GM18861 (cell line): ENCODE measurements at regions not wholly inside any gene's neighbourhood (a gene's known extent, or its start where the extent isn't known, plus 50 kb on each side); places are given as distances from the start of the nearest gene placed in this dataset.
"Not testable (repeated sequence)": the region's sequence is repeated elsewhere in the genome, so short reads cannot be mapped to it uniquely, and the experiment has no call there.

Experiments used
- ATAC-seq: cut with Tn5 transposase; IDR thresholded peaks from one replicate; pipeline ENCODE4 v1.9.1; 2021; ENCODE audit not compliant: unreplicated experiment

DNA sequence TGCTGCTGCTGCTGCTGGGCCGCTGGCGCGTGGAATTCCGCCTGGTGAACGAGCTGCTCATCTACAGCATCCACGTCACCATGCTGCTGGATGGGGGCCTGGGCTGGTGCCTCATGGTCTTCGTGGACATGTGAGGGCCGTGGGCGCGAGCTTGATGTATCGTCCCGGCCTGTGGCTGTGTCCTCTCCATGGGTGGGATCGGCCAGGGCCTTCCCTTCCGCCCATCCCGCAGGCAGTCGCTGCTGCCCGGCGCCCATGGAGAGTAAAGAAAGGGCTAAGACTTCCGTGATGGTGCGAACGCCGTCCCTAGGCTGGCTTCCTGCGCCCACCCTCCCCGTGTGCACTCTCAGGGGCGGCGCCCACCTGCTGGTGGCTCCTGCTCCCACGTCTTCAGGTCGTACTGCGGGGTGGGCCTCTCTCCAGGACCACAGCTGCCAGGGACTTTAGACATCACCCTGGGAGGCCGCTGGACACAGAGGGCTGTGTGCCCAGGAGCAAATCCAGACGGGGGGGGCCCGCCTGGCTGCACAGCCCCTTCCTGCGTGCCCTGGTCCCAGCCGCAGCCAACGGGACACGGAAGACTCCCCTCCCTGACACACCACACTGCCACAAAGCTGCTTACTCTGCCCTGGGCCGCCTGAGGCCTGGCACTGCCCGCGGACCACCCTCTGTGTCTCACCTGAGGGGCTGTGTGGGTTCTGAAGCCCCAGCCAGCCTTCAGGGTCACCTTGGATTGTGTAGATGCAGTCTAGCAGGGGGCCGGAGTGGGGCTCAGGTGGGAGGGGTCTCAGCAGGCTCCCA lies 167.5 kb downstream of the SEPTIN7 start:
- no peak for ATAC-seq

DNA sequence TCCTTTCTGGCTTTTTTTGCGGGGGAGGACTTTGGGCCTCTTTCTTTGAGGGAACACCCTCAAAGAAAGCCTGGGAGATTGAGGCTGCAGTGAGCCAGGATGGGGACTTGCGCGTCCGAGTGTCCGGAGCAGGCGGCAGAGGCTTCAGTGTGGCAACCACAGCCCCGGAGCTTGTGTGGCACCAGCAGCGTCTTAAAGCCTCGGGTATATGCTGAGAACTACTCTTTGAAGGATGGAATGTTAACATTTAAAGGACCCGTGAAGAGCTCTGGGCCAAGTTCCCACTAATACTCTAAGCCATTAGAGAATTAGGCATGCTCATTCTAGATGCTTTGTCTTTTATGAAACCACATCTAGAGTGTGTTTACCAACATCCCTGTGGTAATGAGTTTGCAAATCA lies 168.2 kb downstream of the SEPTIN7 start:
- no peak for ATAC-seq

DNA sequence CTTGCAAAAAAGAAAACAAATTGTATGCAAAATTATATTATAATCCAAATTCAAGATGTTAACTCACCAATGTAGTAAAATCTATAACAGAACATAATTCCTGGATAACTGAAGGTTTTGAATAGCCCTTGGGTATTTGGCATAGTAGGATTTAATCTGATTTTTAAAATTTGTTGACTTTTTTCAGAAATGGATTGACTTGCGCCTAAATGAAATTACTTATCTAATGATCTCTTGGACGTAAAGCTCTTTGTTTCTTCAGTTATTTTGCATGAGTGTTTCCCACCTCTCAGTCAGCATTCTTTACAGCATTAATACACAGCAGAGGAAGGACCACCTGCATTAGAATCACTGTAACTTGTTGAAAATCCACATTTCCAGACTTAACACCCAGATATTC lies 169.6 kb downstream of the SEPTIN7 start:
- ATAC-seq, result no peak

DNA sequence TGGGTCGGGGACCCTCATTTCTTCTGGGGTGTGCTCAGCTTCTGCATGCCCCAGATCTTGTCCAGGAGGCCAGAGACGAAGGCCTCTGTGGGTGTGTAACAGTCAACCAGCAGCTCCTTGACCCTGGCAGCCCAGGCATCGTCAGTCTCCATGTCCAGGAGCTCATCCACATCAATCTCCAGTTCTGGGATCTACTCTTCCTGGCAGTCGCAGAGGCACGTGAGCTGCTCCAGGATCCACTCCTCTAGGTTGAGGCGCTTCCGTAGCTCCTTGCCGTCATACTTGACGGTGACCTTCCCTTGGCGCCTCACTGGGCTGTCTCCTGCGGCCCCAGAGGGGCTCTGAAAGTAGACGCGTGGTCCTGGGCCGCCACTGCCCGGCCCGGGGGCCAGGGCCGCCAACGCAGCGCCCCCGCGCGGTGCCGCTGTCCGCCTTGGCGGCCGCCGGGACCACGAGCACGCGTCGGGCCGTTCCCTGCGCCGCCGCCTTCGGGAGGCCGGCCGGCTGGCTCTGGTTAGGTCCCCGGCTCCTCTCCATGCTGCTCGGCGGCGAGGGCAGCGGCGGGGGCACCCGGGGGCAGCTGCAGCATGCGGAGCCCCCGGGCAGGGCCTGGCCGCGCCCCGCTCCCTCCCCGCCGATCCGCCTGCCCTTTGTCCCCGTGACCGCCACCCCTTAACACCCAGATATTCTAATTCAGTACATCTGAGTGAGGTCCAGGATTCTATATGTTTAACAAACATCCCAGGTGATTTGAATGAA lies 170.5 kb downstream of the SEPTIN7 start:
- ATAC-seq, result no peak

DNA sequence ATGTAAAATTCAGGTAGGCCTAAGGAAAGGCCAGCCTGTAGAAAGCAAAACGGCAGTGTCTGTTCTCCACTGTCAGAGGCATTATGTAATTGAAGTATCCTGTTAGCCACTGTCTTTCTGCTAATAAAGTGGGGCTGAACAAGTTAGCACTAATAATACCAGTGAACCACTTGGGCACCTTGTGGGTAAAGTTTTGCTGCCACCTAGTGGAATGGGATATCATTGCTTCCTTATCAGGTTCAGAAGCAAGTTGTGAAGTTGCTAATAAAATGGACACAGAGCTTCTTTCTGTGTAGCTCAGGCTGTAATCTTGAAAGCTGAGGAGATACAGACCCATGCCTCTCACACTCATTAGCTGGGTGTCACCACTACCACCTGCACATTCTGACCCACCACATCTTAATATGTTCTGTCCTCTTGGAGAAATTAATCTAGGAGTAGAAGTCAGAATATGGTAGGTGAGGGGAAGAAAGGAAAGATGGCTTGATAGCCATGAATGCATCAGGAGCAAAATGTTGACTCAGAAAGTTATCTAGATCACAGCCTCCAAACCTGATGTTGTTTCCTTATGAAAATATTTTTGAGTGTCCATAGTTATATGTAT lies 175.1 kb downstream of the SEPTIN7 start:
- ATAC-seq, result peak; percentile 83

DNA sequence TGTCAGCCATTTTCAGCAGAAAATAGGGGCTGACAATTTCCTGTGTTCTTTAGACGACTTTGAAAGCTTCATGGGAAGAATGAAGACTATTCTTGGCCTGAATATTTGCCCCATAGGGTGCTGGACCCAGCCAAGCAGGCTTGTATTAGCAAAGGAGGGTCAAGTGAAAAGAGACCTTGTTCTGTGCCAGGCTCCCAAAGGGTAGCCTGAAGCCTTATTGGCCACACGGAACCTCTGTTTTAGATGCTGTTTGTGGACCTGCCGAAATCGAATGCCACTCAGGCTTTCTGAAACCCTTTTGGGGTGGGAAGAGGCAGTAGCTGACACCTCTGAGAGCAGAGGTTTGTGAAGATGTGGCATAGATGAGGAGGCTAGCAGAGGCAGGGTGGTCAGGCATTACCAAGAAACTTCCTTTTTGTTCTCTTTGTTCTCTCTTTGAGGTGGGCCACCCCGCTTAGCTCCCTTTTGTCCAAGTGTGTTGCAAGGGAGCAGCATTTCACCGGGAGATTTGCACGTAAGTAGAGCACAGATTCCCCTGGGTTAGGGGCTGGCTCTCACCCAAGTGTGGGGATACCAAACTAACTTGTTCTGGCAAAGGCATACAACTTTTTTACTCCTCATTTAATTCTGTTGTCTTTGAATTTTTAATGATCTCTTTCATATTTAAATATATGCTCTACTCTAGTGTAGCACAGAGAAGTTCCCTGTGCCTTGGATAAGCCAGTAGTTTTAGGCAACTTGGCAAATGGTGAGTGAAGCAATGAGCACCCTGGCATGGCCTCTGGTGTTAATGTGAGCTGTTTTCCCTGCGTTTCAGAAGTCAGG lies 174.0 kb upstream of the EEPD1 start:
- ATAC-seq, result not testable (repeated sequence)

DNA sequence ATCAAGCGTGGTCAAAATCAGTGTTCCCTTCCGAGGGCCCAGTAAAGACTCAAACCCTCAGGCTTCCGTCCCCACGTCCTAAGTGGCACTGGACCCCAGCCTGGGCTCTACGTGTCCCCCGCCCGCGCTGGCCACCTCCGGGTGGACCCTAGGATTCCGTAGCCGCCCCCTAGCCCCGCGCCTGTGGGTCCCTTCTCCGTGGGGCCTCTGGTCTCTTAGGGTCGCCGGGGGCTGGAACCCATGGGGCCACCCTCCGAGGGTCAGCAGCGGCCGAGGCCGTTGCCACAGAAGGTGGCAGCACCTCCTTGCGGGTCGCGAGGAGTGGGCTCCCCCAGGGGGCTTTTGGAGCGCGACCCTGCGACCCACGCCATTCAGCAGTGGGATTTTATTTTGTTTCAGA lies 170.5 kb upstream of the EEPD1 start:
- ATAC-seq, result no peak

DNA sequence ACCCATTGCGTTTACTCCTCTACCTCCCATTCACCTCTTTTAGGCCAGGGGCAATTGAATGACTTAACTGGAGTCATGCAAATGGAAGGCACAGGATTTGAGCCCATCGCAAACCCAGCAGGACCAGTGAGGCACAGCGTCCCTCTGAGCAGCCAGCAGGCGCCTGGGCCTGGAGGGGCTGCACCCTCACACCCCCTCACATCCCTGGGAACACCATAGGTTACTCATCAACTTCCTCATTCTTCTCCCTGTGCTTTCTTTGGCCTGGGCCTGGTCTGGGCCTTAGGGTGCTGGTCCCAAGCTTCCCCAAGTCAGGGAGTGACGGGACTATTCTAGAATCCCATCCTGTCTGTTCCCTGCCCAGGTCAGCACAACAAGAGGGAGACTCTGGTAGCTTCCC lies 169.4 kb upstream of the EEPD1 start:
- no peak for ATAC-seq

DNA sequence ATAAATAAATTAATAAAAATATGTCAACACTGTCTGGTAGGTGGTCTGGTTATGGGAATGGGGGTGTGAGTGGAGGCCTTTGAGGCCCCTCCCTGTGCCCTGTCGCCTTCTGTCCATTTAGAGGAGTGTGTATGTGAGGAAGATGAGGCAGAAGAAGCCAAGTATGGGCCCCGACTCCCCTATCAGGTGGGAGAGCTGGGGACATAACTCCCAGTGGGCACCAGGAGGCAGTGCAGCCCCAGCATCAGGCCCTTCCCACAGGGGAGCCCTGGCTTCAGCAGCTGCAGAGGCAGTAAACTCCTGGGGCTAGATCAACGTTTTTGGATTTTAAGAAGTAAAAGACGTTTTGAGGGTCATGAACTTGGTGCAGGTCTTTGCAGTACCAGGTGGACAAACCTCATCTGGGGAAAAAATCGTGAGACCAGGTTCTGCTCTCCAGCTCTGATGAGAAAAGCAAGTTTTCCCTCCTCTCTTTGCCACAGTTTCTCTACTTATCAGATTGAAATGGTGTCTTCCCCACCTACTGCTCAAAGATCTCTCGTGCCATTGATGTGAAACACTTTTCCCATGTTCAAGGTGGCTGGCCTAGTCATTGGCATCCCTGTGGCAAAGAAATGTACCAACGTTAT lies 167.8 kb upstream of the EEPD1 start:
- peak; percentile 82 for ATAC-seq

DNA sequence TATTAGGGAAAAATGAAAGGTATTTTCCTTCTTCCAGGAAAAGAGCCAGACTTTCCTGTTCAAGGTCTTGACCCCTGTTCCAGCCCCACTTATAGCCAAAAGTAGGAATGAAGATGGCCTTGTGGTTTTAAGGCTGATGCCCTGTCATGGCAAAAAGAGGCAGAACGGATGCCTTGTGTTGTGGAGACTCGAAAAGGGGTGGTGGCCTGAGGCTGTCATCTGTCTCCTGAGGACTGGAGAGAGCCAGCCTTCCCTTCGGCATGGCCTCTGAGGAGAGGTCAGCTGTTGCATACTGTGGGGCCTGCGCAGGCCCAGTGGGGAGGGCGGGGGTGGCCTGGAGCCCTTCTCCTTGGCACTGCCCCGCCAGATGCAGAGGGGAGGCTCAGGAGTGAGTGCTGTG lies 166.0 kb upstream of the EEPD1 start:
- no peak for ATAC-seq

DNA sequence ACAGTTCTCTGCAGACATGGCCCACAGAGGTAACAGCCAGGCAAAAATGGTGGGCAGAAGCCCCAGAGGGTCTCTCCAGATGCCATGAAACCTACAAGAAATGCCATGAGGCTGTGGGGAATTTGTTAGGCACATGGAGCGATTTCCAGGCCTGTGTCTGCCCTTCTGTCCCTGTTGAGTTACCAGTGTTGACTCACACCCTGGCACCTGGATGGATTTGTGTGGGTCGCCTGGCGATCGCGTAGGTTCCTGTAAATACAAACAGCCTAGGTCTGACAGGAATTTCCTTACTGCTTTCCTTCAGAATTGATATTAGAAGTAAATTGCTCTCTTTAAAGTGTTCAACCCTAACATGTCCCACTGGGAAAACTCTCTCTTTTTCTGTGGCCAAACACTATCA lies 164.9 kb upstream of the EEPD1 start:
- no peak for ATAC-seq

DNA sequence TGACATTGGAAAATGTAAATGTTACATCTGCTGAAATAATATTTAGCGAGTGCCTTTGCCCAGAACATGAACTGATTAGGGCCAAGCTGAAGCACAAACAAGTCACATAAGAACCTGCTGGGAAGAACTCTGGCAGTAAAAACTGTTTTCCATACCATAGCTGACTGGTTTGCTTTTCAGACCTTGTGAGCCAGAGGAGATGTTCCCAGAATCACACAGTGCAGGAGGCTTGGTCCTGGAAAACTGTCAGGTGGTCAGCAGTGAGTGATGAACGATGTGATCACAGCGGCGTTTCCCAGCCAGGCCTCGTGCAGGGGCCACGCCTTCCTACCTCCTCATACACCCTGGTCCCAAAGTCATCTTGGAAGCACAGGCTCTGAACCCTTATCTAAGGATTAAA lies 164.2 kb upstream of the EEPD1 start:
- ATAC-seq, result no peak

DNA sequence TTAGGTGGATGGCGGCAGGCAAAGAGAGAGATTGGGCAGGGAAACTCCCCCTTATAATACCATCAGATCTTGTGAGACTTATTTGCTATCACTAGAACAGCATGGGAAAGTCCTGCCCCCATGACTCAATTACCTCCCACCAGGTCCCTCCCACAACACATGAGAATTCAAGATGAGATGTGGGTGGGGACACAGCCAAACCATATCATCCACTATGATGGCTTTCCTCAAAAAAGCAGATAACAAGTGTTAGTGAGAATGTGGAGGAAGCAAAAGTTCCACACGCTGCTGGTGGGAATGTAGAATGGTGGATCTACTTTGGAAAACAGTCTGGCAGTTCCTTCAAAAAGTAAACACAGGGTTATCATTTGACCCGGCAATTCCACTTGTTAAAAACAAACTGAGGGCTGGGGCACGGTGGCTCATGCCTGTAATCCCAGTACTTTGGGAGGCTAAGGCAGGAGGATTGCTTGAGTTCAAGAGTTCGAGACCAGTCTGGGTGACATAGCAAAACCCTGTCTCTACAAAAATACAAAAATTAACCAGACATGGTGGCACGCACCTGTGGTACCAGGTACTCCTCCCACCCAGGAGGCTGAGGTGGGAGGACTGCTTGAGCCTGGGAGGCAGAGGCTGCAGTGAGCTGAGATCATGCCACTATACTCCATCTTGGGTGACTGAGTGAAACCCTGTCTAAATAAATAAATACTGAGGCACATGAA lies 161.4 kb upstream of the EEPD1 start:
- ATAC-seq, result no peak

DNA sequence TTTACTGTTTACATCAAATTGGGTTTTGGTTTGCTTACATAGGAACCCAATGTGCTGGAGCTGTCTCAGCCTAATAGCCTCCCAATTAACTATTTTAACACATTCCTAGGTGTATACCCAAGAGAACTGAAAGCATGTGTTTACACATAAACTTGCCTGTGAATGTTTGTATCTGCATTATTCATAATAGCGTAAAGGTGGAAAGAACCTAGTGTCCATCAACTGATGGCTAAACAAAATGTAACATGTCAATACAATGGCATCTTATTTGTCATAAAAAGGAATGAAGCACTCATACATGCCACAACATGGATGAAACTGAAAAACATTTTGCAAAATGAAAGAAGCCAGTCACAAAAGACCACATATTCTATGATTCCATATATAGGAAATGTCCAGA lies 160.6 kb upstream of the EEPD1 start:
- ATAC-seq, result no peak

DNA sequence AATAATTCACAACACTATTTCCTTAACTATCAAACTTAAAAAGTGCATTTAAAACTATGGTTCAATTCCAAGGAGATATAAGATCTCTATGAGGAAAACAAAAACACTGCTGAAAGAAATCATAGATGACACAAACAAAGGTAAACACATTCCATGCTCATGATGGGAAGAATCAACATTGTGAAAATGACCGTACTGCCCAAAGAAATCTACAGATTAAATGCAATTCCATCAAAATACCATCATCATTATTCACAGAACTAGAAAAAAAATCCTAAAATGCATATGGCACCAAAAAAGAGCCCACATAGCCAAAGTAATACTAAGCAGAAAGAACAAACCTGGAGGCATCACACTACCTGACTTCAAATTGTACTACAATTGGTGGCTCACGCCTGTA lies 159.9 kb upstream of the EEPD1 start:
- no peak for ATAC-seq

DNA sequence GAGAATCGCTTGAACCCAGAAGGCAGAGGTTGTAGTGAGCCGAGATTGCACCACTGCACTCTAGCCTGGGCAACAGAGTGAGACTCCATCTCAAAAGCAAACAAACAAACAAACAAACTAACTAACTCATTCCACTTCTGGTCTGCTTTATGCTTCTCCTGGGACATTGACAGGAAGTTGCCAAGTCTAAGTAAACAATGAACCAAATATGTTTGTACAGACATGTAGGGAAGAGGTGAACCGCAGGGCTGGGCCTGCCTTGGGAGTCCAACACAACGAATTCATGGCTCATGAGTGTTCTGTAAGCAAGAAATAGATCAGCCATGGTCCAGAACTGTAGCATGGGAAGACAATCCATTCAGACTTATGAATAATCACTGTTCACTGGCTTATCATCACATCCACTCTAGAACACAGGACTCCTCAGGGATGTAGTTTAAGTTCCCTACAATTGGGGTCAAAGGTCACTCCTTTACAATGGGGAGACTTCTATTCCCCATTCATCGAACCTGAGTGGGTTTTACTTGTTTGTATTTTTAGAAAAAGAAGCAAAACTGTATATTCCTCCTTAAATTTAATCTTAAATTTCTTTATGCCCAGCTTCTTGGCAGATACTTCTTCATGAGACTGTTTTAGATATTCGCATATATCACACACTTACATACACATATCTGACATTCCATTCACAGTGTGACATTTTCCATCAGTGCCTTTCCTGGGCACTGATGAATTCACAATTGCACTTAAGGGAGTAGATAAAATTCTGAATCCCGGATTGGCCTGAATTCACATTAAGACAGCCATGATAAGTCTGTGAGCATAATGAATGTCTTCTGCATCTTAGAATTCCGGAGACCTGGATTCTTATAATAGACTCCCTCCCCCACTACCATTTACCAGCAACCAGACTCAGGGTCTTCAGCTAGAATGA lies 159.1 kb upstream of the EEPD1 start:
- no peak for ATAC-seq

DNA sequence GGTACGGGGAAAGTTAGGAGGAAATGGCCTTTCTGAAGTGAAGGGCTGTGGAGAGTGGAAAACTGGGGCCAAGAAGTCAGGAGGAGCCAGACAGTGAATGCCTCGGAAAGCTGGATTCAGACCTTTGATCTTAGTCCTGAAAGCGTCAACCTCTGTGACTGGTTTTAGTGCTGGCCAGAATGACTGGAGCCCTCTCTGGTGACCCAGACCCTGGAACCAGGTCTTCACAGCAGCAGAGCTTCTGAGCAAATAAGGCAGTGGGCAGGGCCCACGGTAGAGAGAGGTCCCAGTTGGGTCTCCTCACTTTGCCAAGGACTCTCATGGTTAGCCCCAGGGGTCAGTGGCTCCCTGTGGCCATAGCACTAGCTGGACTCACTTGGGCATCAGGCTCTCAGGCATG lies 157.7 kb upstream of the EEPD1 start:
- ATAC-seq, result no peak

DNA sequence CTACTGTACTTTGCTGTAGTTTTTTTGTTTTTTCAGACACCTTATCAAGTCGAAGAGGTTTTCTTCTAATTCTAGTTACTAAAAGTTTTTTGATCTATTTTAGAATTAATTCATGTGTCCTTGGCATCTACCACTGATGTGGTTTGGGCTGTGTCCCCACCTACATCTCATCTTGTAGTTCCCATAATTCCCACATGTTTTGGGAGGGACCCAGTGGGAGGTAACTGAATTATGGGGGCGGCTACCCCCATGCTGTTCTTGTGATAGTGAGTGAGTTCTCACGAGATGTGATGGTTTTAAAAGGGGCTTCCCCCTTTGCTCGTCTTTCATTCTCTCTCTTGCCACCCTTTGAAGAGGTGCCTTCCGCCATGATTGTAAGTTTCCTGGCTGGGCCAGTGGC lies 154.6 kb upstream of the EEPD1 start:
- no peak for ATAC-seq

DNA sequence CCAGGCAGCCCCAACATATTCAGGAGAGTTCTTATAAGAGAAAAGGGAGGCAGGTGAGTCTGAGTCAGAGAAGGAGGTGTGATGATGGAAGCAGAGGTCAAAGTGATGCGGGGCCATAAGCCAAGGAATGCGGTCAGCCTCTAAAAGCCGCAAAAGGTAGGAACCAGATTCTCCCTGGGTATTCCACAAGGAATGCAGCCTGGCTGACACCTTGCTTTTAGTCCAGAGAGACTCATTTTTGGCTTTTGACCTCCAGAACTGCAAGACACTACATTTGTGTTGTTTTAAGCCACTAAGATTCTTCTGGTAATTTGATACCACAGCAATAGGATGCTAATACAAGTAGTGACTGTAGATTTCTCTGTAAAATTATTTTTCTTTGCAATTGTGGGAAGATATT lies 151.5 kb upstream of the EEPD1 start:
- no peak for ATAC-seq
